SK-N-MC (cell line): ENCODE measurements at regions not wholly inside any gene's neighbourhood (a gene's known extent, or its start where the extent isn't known, plus 50 kb on each side); places are given as distances from the start of the nearest gene placed in this dataset.

ENCODE experiments used
- EZH2 ChIP-seq: fragments of 200-600 bp; sonication (generic); IDR thresholded peaks from one replicate; pipeline ENCODE4 v1.6.1; 2017; ENCODE audit warnings: antibody characterized with exemption
- POLR2AphosphoS5 ChIP-seq: IDR thresholded peaks from 2 replicates; pipeline ENCODE4 v1.6.1; 2012; ENCODE audit warnings: mild to moderate bottlenecking, low read depth, low read length, borderline replicate concordance

DNA sequence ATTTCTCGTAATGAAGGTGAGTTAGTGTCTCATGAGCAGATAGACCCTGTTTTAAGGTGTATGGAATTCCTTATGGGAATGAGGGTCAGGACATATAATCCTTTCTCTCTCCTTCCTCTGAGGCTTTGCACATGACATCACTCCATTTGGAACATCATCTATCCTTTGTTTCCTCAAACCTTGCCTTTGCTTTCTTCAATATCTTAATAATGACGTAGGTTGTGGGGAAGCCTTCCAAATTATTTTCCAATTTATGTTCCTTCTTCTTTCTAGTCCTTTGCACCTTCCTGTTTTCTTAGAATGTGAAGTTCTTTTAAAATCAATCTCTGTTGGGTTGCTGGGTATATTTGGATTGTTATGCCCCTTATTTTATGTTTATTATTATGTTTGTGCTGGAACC is 502.9 kb upstream of the STXBP6 start:
- TF ChIP-seq POLR2AphosphoS5 (no peak), EZH2 (no peak)
